GM12872 (cell line): ENCODE measurements at regions not wholly inside any gene's neighbourhood (a gene's known extent, or its start where the extent isn't known, plus 50 kb on each side); places are given as distances from the start of the nearest gene placed in this dataset.

Source experiments
- CTCF ChIP-seq: IDR thresholded peaks from 3 replicates; pipeline ENCODE4 v1.5.1; 2011; ENCODE audit warnings: low read depth, mild to moderate bottlenecking, low read length, moderate library complexity; ENCODE audit not compliant: insufficient read depth

- TF ChIP-seq CTCF = no peak
Observed at GRCh38 chr5:2685651-2686272, 65.7 kb downstream of the IRX2 start.

GRCh38 chr5:2684606-2685005 is 66.9 kb downstream of the IRX2 start:
- no peak for TF ChIP-seq CTCF

GRCh38 chr5:2683720-2684119 is 67.8 kb downstream of the IRX2 start:
- no peak for TF ChIP-seq CTCF

- no peak for TF ChIP-seq CTCF
Observed at GRCh38 chr5:2681476-2681875, 70.0 kb downstream of the IRX2 start.

- no peak for TF ChIP-seq CTCF
Observed at GRCh38 chr5:2680979-2681378, 70.5 kb downstream of the IRX2 start.

GRCh38 chr5:2677689-2678088 is 73.8 kb downstream of the IRX2 start:
- TF ChIP-seq CTCF = no peak

- no peak for TF ChIP-seq CTCF
Observed at GRCh38 chr5:2675548-2675947, 75.9 kb downstream of the IRX2 start.
